ENCODE measurements at regions not wholly inside any gene's neighbourhood (a gene's known extent, or its start where the extent isn't known, plus 50 kb on each side); places are given as distances from the start of the nearest gene placed in this dataset.

- DNase-seq (ENCODE audit: low spot score) = no peak
Measured at GRCh38 chr3:74507691-74508090, 106.8 kb downstream of the CNTN3 start.

GRCh38 chr3:74506246-74506645 lies 108.2 kb downstream of the CNTN3 start:
- DNase-seq (ENCODE audit: low spot score) = no peak

- DNase-seq (ENCODE audit: low spot score) = no peak
Measured at GRCh38 chr3:74501007-74501406, 113.5 kb downstream of the CNTN3 start.

GRCh38 chr3:74500257-74500656 lies 114.2 kb downstream of the CNTN3 start:
- no peak for DNase-seq (ENCODE audit: low spot score)

GRCh38 chr3:74491874-74492273 lies 122.6 kb downstream of the CNTN3 start:
- DNase-seq (ENCODE audit: low spot score) = no peak

- DNase-seq (ENCODE audit: low spot score) = no peak
Measured at GRCh38 chr3:74489050-74489792, 125.2 kb downstream of the CNTN3 start.

- no peak for DNase-seq (ENCODE audit: low spot score)
Measured at GRCh38 chr3:74479915-74480314, 134.5 kb downstream of the CNTN3 start.

- no peak for DNase-seq (ENCODE audit: low spot score)
Measured at GRCh38 chr3:74470313-74470712, 144.1 kb downstream of the CNTN3 start.

- no peak for DNase-seq (ENCODE audit: low spot score)
Measured at GRCh38 chr3:74469713-74470112, 144.7 kb downstream of the CNTN3 start.

GRCh38 chr3:74469151-74469550 lies 145.3 kb downstream of the CNTN3 start:
- DNase-seq (ENCODE audit: low spot score) = no peak

- no peak for DNase-seq (ENCODE audit: low spot score)
Measured at GRCh38 chr3:74465715-74466410, 148.6 kb downstream of the CNTN3 start.

GRCh38 chr3:74463515-74463914 lies 150.9 kb downstream of the CNTN3 start:
- no peak for DNase-seq (ENCODE audit: low spot score)

- no peak for DNase-seq (ENCODE audit: low spot score)
Measured at GRCh38 chr3:74456166-74456565, 158.3 kb downstream of the CNTN3 start.

GRCh38 chr3:74447221-74447620 lies 167.2 kb downstream of the CNTN3 start:
- no peak for DNase-seq (ENCODE audit: low spot score)

GRCh38 chr3:74445541-74445940 lies 168.9 kb downstream of the CNTN3 start:
- DNase-seq (ENCODE audit: low spot score) = no peak

GRCh38 chr3:74443102-74443501 lies 171.4 kb downstream of the CNTN3 start:
- no peak for DNase-seq (ENCODE audit: low spot score)

- DNase-seq (ENCODE audit: low spot score) = no peak
Measured at GRCh38 chr3:74442683-74443082, 171.8 kb downstream of the CNTN3 start.

GRCh38 chr3:74442068-74442467 lies 172.4 kb downstream of the CNTN3 start:
- no peak for DNase-seq (ENCODE audit: low spot score)

GRCh38 chr3:74436184-74436583 lies 178.3 kb downstream of the CNTN3 start:
- no peak for DNase-seq (ENCODE audit: low spot score)

- no peak for DNase-seq (ENCODE audit: low spot score)
Measured at GRCh38 chr3:74435631-74436030, 178.8 kb downstream of the CNTN3 start.

- no peak for DNase-seq (ENCODE audit: low spot score)
Measured at GRCh38 chr3:74434406-74434805, 180.1 kb downstream of the CNTN3 start.

- DNase-seq (ENCODE audit: low spot score) = no peak
Measured at GRCh38 chr3:74426571-74426970, 187.9 kb downstream of the CNTN3 start.

- no peak for DNase-seq (ENCODE audit: low spot score)
Measured at GRCh38 chr3:74423867-74424266, 190.6 kb downstream of the CNTN3 start.
